Adrenal gland (tissue), 5 donors: ENCODE measurements at regions not wholly inside any gene's neighbourhood (a gene's known extent, or its start where the extent isn't known, plus 50 kb on each side); places are given as distances from the start of the nearest gene placed in this dataset.

Experiments used
- CTCF ChIP-seq, 6 experiments: fragments of 450-650 bp in 4 of 6; fragments of 200-600 bp in 2 of 6; sonication (generic) in 1 of 6; IDR thresholded peaks; 1 replicate in 5 of 6; 2 replicates in 1 of 6; pipeline versions ENCODE4 v1.5.1 to v1.8.0; 2016 to 2021; ENCODE audit warnings: antibody characterized with exemption in 6 of 6, mild to moderate bottlenecking in 2 of 6, moderate library complexity in 1 of 6
- POLR2A ChIP-seq, 2 donors: fragments of 450-650 bp; IDR thresholded peaks; one replicate each; pipeline ENCODE4 v1.6.1; 2017; ENCODE audit warnings: antibody characterized with exemption in 2 of 2, mild to moderate bottlenecking in 2 of 2, moderate library complexity in 1 of 2
- donor health status: DM: no; HTN: no; CAD: no.

GRCh38 chr6:163955756-163956155, 541.2 kb downstream of the QKI start:
- no peak for TF ChIP-seq POLR2A (IDR thresholded peaks at IDR 0.05)
- TF ChIP-seq CTCF (IDR thresholded peaks at IDR 0.05) = no peak
